ENCODE measurements at regions not wholly inside any gene's neighbourhood (a gene's known extent, or its start where the extent isn't known, plus 50 kb on each side); places are given as distances from the start of the nearest gene placed in this dataset.

DNA sequence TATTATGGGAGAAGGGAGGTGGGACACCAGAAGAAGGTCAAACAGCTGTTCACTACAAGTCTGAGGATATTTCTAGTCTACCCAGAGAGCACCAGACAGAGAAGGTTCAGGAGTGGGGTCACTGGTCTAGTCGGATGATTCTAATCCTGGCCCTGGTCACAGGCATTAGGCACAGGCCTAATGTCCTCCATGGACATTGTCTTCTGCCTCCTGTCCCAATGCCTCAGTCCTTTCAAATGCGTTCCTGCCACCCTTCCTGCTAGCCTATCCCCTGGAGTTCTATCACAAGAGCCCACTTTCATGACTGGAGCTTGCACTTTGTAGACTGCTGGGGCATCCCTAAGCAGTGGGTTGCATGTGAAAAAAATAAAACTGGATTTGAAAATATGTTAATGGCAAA, 83.9 kb upstream of the PFN2 start:
- CTCF ChIA-PET = interaction anchor here (1.3 kb wide), 1 partner anchor 17 kb away, joined by 3 read pairs; no protein-coding TSS in a partner anchor
- TF ChIP-seq, protein P1, sequence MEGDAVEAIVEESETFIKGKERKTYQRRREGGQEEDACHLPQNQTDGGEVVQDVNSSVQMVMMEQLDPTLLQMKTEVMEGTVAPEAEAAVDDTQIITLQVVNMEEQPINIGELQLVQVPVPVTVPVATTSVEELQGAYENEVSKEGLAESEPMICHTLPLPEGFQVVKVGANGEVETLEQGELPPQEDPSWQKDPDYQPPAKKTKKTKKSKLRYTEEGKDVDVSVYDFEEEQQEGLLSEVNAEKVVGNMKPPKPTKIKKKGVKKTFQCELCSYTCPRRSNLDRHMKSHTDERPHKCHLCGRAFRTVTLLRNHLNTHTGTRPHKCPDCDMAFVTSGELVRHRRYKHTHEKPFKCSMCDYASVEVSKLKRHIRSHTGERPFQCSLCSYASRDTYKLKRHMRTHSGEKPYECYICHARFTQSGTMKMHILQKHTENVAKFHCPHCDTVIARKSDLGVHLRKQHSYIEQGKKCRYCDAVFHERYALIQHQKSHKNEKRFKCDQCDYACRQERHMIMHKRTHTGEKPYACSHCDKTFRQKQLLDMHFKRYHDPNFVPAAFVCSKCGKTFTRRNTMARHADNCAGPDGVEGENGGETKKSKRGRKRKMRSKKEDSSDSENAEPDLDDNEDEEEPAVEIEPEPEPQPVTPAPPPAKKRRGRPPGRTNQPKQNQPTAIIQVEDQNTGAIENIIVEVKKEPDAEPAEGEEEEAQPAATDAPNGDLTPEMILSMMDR (IDR thresholded peaks at IDR 0.05; ENCODE audit: insufficient read depth, low read depth, low read length) = no peak
- H3K27me3 ChIP-seq (ENCODE audit: control insufficient read depth, insufficient read depth, low read length) = no peaks in the 10 kb centered on the region
- H3K4me3 ChIP-seq (ENCODE audit: low read depth, low read length) = no peak overlapping the region
- POLR2A ChIA-PET = no interaction called here
- no peaks in the 10 kb centered on the region for H3K36me3 ChIP-seq (ENCODE audit: control insufficient read depth, insufficient read depth, low read length)
- no peak for DNase-seq (ENCODE audit: low read depth)

DNA sequence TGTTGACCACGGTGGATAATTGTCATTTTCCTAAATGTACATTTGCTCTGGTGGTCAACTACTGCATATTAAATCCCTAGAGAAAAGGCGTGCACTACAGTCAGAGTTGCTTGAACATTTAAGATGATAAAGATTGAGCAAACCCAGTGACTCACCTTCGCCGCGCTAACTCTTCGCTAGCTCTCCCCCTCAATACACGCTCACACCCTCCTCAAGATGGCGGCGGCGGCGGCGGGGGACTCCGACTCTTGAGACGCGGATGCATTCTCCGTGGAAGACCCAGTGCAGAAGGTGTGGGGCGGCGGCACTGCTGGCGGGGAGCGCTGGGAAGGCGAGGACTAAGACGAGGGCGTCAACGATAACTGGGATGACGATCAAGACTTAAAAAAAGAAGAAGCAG, 79.8 kb upstream of the PFN2 start:
- Histone ChIP-seq H3K27me3 (ENCODE audit: control insufficient read depth, insufficient read depth, low read length) (no peaks in the 10 kb centered on the region), H3K36me3 (ENCODE audit: control insufficient read depth, insufficient read depth, low read length) (no peaks in the 10 kb centered on the region), H3K4me3 (ENCODE audit: low read depth, low read length) (no peak overlapping the region)
- no peak for DNase-seq (ENCODE audit: low read depth)
- CTCF ChIA-PET = no interaction called here
- POLR2A ChIA-PET = no interaction called here
- TF ChIP-seq, protein P1 (IDR thresholded peaks at IDR 0.05; ENCODE audit: insufficient read depth, low read depth, low read length) = no peak

DNA sequence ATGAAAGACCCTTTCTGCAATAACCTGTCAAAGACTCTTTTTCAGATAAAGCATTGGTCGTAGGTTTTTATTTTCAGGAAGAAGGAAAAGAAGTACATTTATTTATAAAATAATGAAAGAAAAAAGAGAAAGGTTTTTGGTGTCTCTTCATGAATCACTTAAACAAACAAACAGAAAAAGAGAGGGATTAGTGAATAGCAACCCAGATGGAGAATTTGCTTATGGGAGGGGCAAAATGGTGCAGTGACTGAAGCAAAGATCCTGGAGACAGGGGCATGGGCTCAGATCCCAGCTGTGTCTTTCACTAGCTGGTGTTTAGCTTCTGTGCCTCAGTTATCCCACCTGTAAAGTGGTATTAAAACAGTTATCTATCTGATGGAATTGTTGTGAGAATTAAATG, 78.6 kb upstream of the PFN2 start:
- ChIA-PET POLR2A (no interaction called here), CTCF (no interaction called here)
- H3K27me3 ChIP-seq (ENCODE audit: control insufficient read depth, insufficient read depth, low read length) = no peaks in the 10 kb centered on the region
- TF ChIP-seq, protein P1 (IDR thresholded peaks at IDR 0.05; ENCODE audit: insufficient read depth, low read depth, low read length) = no peak
- no peak overlapping the region for H3K4me3 ChIP-seq (ENCODE audit: low read depth, low read length)
- no peaks in the 10 kb centered on the region for H3K36me3 ChIP-seq (ENCODE audit: control insufficient read depth, insufficient read depth, low read length)
- DNase-seq (ENCODE audit: low read depth) = no peak

DNA sequence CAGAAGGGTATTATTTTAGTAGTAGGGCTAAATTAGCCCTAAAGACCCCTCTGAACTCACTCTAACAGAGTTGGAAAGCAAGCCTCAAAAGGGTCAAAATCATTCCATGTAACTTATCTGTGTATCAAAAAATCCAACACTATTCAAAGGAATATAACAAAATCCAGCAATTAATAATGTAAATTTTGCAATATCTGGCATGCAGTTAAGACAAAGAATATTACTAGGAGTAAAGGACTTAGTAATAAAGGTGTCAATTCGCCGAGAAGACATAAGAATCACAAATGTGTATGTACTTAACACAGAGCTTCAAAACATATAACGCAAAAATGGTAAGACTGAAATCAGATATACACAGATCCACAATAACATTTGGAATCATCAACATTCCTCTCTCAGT, 71.2 kb upstream of the PFN2 start:
- CTCF ChIA-PET = interaction anchor here (1.0 kb wide), 1 partner anchor 11 kb away, joined by 4 read pairs; no protein-coding TSS in a partner anchor

DNA sequence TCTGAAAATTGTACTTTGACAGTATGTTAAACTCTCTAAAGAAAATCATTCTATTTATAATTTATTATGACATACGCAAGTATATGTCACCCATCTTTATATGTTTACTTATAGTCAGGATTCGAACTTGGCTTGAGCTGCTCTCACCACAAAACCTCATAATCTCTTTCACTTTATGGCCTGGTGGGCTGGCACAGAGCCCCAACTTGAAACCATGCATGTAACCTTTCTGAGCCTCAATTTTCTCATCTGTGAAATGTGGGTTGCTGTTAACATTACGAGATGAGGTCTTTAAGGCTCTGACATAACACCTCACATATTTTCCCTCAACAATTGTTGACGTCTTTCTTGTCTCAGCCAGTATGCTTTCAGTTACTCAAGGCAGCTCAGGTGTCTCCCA, 69.4 kb upstream of the PFN2 start:
- POLR2A ChIA-PET = no interaction called here
- CTCF ChIA-PET = no interaction called here
- no peak for DNase-seq (ENCODE audit: low read depth)
- H3K27me3 ChIP-seq (ENCODE audit: control insufficient read depth, insufficient read depth, low read length) = no peaks in the 10 kb centered on the region
- TF ChIP-seq, protein P1 (IDR thresholded peaks at IDR 0.05; ENCODE audit: insufficient read depth, low read depth, low read length) = no peak
- H3K36me3 ChIP-seq (ENCODE audit: control insufficient read depth, insufficient read depth, low read length) = no peaks in the 10 kb centered on the region
- no peak overlapping the region for H3K4me3 ChIP-seq (ENCODE audit: low read depth, low read length)

More for the DNA sequence above, 71.2 kb upstream of the PFN2 start:
- Histone ChIP-seq H3K27me3 (ENCODE audit: control insufficient read depth, insufficient read depth, low read length) (no peaks in the 10 kb centered on the region), H3K4me3 (ENCODE audit: low read depth, low read length) (no peak overlapping the region), H3K36me3 (ENCODE audit: control insufficient read depth, insufficient read depth, low read length) (no peaks in the 10 kb centered on the region)
- POLR2A ChIA-PET = no interaction called here
- DNase-seq (ENCODE audit: low read depth) = no peak
- TF ChIP-seq, protein P1 (IDR thresholded peaks at IDR 0.05; ENCODE audit: insufficient read depth, low read depth, low read length) = no peak
